ENCODE measurements at regions not wholly inside any gene's neighbourhood (a gene's known extent, or its start where the extent isn't known, plus 50 kb on each side); places are given as distances from the start of the nearest gene placed in this dataset.

- H3K27ac ChIP-seq: no peak overlapping the region
- no peak overlapping the region for H3K4me3 ChIP-seq
- H3K36me3 ChIP-seq: no peaks in the 10 kb centered on the region
- no peaks in the 10 kb centered on the region for H3K4me1 ChIP-seq
- intact Hi-C loops (cut with DNase I): no loop called here
- H3K9me3 ChIP-seq: no peaks in the 10 kb centered on the region
- TF ChIP-seq CTCF (IDR thresholded peaks at IDR 0.05): no peak
- TF ChIP-seq POLR2A (IDR thresholded peaks at IDR 0.05): no peak
- WGBS (ENCODE audit: insufficient coverage, low coverage, low lambda C conversion rate, missing lambda C conversion rate): 45% methylated on average over 4 of the region's 4 CpGs
- no peaks in the 10 kb centered on the region for H3K27me3 ChIP-seq
- no peak for ATAC-seq
- DNase-seq: no peak
These were observed 56.4 kb downstream of the NEUROD6 start for GRCh38 chr7:31284106-31284505.

GRCh38 chr7:31271641-31272405 lies 68.7 kb downstream of the NEUROD6 start:
- no peak overlapping the region for H3K27ac ChIP-seq
- H3K9me3 ChIP-seq: no peaks in the 10 kb centered on the region
- TF ChIP-seq POLR2A (IDR thresholded peaks at IDR 0.05) (no peak), CTCF (IDR thresholded peaks at IDR 0.05) (no peak)
- no peaks in the 10 kb centered on the region for H3K36me3 ChIP-seq
- no peak overlapping the region for H3K4me3 ChIP-seq
- intact Hi-C loops (cut with DNase I): no loop called here
- no peaks in the 10 kb centered on the region for H3K4me1 ChIP-seq
- DNase-seq (no peak), ATAC-seq (no peak)
- WGBS (ENCODE audit: insufficient coverage, low coverage, low lambda C conversion rate, missing lambda C conversion rate): 53% methylated on average over 5 of the region's 5 CpGs
- H3K27me3 ChIP-seq: no peaks in the 10 kb centered on the region

GRCh38 chr7:31267486-31267885 lies 73.0 kb downstream of the NEUROD6 start:
- WGBS (ENCODE audit: insufficient coverage, low coverage, low lambda C conversion rate, missing lambda C conversion rate): 32% methylated on average over 1 of the region's 1 CpG
- no peak overlapping the region for H3K27ac ChIP-seq
- H3K4me1 ChIP-seq: no peaks in the 10 kb centered on the region
- H3K36me3 ChIP-seq: no peaks in the 10 kb centered on the region
- no peaks in the 10 kb centered on the region for H3K9me3 ChIP-seq
- intact Hi-C loops (cut with DNase I): no loop called here
- TF ChIP-seq CTCF (IDR thresholded peaks at IDR 0.05) (no peak), POLR2A (IDR thresholded peaks at IDR 0.05) (no peak)
- ATAC-seq (no peak), DNase-seq (no peak)
- no peaks in the 10 kb centered on the region for H3K27me3 ChIP-seq
- no peak overlapping the region for H3K4me3 ChIP-seq

GRCh38 chr7:31263338-31263737 lies 77.2 kb downstream of the NEUROD6 start:
- DNase-seq (no peak), ATAC-seq (no peak)
- Histone ChIP-seq H3K4me3 (no peak overlapping the region), H3K4me1 (no peaks in the 10 kb centered on the region), H3K9me3 (no peaks in the 10 kb centered on the region), H3K27me3 (no peaks in the 10 kb centered on the region), H3K27ac (no peak overlapping the region), H3K36me3 (no peaks in the 10 kb centered on the region)
- no peak for TF ChIP-seq POLR2A (IDR thresholded peaks at IDR 0.05)
- no peak for TF ChIP-seq CTCF (IDR thresholded peaks at IDR 0.05)
- intact Hi-C loops (cut with DNase I): no loop called here
- 43% methylated on average over 2 of the region's 2 CpGs for WGBS (ENCODE audit: insufficient coverage, low coverage, low lambda C conversion rate, missing lambda C conversion rate)

All from right lobe of liver (tissue), 6 donors.